ENCODE measurements at regions not wholly inside any gene's neighbourhood (a gene's known extent, or its start where the extent isn't known, plus 50 kb on each side); places are given as distances from the start of the nearest gene placed in this dataset.
A peak's percentile ranks its signal among the peaks of the same experiment; 100 is the strongest.

DNA sequence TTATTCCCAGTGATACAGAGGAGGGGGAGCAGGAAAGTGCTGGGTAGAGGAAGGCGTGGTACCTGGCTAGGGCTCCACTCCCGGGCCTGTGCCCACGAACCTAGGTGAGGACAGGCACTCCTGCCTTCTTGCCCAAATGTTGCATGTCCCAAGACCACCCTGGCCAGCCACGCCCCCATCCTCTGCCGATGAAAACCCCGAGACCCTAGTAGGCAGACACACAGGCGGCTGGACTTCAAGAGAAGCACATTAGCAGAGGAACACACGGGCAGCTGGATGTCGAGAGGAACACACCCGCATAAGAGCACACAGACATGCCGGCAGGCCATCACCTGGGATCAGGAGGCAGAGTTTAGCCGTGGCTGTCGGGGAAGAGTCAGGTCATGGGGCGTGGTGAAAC, 1386.5 kb upstream of the GOT2 start:
- Mint-ChIP-seq H3K9me3 (no peaks in the 10 kb centered on the region), H3K36me3 (ENCODE audit: low read depth) (no peaks in the 10 kb centered on the region), H3K4me1 (ENCODE audit: low read depth) (peaks cover 9% of the 10 kb centered on the region; the same call in 1 of the 2 replicates), H3K27ac (no peak overlapping the region), H3K4me3 (no peak overlapping the region), H3K27me3 (ENCODE audit: insufficient read depth) (peaks cover 3% of the 10 kb centered on the region; the same call in 1 of the 2 replicates)
- no peak for DNase-seq
- no peak for TF ChIP-seq CTCF (IDR thresholded peaks at IDR 0.05)

GRCh38 chr16:60110531-60110930, 1376.4 kb upstream of the GOT2 start:
- Mint-ChIP-seq H3K27ac (peak overlapping the region; percentile 55; the same call in 1 of the 2 replicates), H3K9me3 (no peaks in the 10 kb centered on the region; the same call in 1 of the 2 replicates), H3K27me3 (ENCODE audit: insufficient read depth) (no peaks in the 10 kb centered on the region), H3K4me3 (0 out of 2 replicates have a peak overlapping the region, but pooled peaks have one; percentile 1), H3K4me1 (ENCODE audit: low read depth) (peaks cover 41% of the 10 kb centered on the region), H3K36me3 (ENCODE audit: low read depth) (no peaks in the 10 kb centered on the region)
- peak; percentile 74 for DNase-seq
- TF ChIP-seq CTCF (IDR thresholded peaks at IDR 0.05): no peak

- DNase-seq: no peak
- Mint-ChIP-seq H3K4me3 (peak overlapping the region; percentile 73), H3K27ac (peak overlapping the region; percentile 79), H3K36me3 (ENCODE audit: low read depth) (no peaks in the 10 kb centered on the region), H3K4me1 (ENCODE audit: low read depth) (peaks cover 41% of the 10 kb centered on the region), H3K27me3 (ENCODE audit: insufficient read depth) (no peaks in the 10 kb centered on the region), H3K9me3 (no peaks in the 10 kb centered on the region; the same call in 1 of the 2 replicates)
- no peak for TF ChIP-seq CTCF (IDR thresholded peaks at IDR 0.05)
Observed at GRCh38 chr16:60107871-60108270, 1373.8 kb upstream of the GOT2 start.

DNA sequence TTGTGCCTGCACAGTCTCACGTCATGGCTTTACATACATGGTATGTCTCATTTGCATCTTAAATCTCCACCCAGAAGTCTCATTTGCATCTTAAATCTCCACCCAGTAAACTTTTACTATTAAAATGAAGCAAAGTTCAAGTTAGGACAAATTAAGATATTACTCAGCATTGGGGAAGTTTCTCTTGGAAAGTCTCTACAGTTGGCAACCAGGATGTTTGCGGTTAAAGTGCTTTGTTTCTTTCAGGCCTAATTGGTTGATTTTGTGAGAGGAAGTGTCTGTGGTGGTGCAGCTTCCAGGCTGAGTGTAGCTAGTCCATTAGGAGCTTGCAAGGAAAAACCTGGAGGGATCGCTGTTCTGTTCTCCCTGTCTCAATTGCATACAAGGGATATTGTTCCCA, 1373.3 kb upstream of the GOT2 start:
- Mint-ChIP-seq H3K4me3 (peak overlapping the region; percentile 73), H3K4me1 (ENCODE audit: low read depth) (peaks cover 41% of the 10 kb centered on the region), H3K9me3 (no peaks in the 10 kb centered on the region; the same call in 1 of the 2 replicates), H3K27me3 (ENCODE audit: insufficient read depth) (no peaks in the 10 kb centered on the region), H3K36me3 (ENCODE audit: low read depth) (no peaks in the 10 kb centered on the region), H3K27ac (peak overlapping the region; percentile 79)
- no peak for TF ChIP-seq CTCF (IDR thresholded peaks at IDR 0.05)
- peak; percentile 76 for DNase-seq

DNA sequence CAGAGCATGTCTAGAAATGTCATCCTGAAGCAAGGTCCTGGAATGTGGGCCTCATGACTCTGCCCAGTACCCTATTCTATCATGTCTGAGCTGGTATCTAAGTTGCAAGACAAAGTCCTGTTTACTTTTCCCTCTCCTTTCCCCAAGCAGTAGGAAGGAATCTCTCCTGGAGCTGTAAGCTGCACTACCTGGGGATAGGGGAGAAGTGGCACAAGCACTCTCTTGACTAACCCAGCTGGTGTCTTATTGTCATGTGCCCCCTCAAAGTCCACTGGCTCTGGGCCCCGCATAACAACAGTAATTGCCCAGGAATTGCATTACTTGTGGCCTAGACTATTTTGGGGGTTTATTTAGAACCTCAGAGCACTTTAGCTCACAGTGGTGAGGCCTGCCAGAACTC, 1366.3 kb upstream of the GOT2 start:
- no peak for TF ChIP-seq CTCF (IDR thresholded peaks at IDR 0.05)
- no peak overlapping the region for H3K4me3 Mint-ChIP-seq
- no peaks in the 10 kb centered on the region for H3K4me1 Mint-ChIP-seq (ENCODE audit: low read depth)
- no peak for DNase-seq
- H3K36me3 Mint-ChIP-seq (ENCODE audit: low read depth): no peaks in the 10 kb centered on the region
- peaks cover 21% of the 10 kb centered on the region for H3K9me3 Mint-ChIP-seq
- no peaks in the 10 kb centered on the region; the same call in 1 of the 2 replicates for H3K27me3 Mint-ChIP-seq (ENCODE audit: insufficient read depth)
- no peak overlapping the region for H3K27ac Mint-ChIP-seq

DNA sequence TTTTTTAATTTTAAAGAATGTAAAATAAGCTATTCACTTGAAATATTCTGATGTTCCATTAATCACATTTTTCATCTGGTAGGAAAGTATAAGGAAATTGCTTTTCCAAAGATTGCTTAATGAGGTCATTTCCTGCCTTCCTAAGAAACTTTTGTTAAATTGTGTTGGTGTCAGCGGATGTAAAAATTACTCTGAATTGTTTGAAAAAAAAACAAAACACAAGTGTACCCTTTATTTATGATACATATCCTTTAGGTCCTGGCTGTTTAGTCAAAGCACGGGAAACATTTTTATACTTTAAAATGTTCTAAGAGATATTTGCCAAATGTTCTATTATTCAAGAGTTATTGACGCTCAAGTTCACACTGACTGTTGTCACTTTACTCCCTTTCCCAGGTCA, 1357.4 kb upstream of the GOT2 start:
- TF ChIP-seq CTCF (IDR thresholded peaks at IDR 0.05): no peak
- H3K4me3 Mint-ChIP-seq: no peak overlapping the region
- H3K27me3 Mint-ChIP-seq (ENCODE audit: insufficient read depth): no peaks in the 10 kb centered on the region

More for the DNA sequence above, 1357.4 kb upstream of the GOT2 start:
- Mint-ChIP-seq H3K36me3 (ENCODE audit: low read depth) (peaks cover 4% of the 10 kb centered on the region; the same call in 1 of the 2 replicates), H3K4me1 (ENCODE audit: low read depth) (peaks cover 10% of the 10 kb centered on the region; the same call in 1 of the 2 replicates), H3K9me3 (peaks cover 12% of the 10 kb centered on the region), H3K27ac (no peak overlapping the region)
- no peak for DNase-seq
